HG03442 (cell line): ENCODE measurements at regions not wholly inside any gene's neighbourhood (a gene's known extent, or its start where the extent isn't known, plus 50 kb on each side); places are given as distances from the start of the nearest gene placed in this dataset.
"Not testable (repeated sequence)": the region's sequence is repeated elsewhere in the genome, so short reads cannot be mapped to it uniquely, and the experiment has no call there.

Experiments
- ATAC-seq: cut with Tn5 transposase; IDR thresholded peaks from one replicate; pipeline ENCODE4 v1.9.1; 2021; ENCODE audit warnings: mild to moderate bottlenecking, moderate library complexity; ENCODE audit not compliant: unreplicated experiment

- no peak for ATAC-seq
Measured at GRCh38 chr12:105523164-105524057, 192.9 kb downstream of the C12orf75 start.

GRCh38 chr12:105524961-105525360 is 194.5 kb downstream of the C12orf75 start:
- no peak for ATAC-seq

GRCh38 chr12:105534068-105534467 is 203.6 kb downstream of the C12orf75 start:
- ATAC-seq: no peak

DNA sequence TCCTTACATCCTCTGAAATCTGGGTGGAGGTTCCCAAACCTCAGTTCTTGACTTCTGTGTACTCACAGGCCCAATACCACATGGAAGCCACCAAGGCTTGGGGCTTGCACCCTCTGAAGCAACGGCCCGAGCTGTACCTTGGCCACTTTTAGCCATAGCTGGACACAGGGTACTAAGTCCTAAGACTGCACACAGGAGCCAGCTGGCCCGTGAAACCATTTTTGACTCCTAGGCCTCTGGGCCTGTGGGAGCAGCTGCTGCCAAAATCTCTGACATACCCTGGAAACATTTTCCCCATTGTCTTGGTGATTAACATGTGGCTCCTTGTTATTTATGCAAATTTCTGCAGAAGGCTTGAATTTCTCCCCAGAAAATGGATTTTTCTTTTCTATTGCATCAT is 204.5 kb downstream of the C12orf75 start:
- ATAC-seq: not testable (repeated sequence)

DNA sequence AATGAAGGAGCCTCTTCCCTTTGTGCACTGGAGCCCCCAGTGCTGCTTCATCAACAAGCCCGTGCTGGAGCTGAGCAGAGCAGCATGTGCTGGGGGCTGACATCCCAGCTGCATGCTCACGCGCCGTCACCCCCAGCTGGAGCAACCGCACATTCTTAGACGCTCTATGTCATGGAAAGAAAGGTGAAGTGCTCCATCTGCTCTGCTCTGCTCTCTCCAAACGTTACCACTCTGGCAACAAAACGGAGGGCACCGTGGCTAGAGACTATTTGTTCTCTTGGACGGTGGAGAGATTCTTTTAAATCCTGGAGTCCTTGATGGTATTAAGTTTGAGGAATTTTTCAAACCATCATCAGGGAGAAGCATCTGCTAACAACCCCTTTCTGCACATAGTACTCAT is 208.4 kb downstream of the C12orf75 start:
- no peak for ATAC-seq

- no peak for ATAC-seq
Measured at GRCh38 chr12:105539735-105540134, 209.2 kb downstream of the C12orf75 start.

GRCh38 chr12:105547786-105548185 is 217.3 kb downstream of the C12orf75 start:
- ATAC-seq: no peak

DNA sequence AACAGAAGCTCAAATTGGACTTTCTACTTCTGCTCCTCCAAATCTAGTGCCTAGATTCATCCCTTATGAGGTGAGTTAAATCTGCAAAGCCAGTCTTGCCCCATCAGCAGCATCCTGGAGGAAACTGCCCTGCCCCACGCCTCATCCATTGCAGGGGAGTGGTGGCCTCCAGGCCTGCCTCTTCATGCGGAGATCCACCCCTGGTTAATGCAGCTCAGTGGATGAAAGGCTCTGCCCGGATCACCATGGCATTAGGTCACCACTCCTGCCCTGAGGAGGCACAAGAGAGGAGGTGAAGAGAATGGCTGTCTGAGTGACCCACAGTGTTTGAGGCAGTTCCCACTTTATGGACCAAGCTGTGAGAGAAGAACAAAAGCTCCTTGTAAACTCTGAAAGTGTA is 218.1 kb downstream of the C12orf75 start:
- ATAC-seq: no peak

DNA sequence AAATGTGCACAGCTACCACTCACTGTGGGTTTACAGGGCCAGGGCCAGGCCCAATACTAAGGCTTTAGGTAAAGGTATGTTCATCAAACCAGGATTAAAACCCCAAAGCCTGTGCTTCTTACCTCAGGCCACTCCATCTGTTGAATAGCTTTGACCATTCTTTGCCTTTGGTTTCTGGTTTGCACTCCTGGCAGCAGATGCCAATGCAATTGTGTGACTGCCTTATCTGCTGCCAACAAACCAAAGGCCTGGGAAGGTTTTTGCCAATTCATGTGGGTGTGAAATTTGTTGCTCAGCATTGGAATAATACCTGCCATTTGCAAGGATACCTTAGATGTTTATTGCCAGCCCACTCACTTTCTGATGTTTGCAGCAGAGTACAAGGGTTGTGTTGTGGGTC is 221.6 kb downstream of the C12orf75 start:
- ATAC-seq: no peak

DNA sequence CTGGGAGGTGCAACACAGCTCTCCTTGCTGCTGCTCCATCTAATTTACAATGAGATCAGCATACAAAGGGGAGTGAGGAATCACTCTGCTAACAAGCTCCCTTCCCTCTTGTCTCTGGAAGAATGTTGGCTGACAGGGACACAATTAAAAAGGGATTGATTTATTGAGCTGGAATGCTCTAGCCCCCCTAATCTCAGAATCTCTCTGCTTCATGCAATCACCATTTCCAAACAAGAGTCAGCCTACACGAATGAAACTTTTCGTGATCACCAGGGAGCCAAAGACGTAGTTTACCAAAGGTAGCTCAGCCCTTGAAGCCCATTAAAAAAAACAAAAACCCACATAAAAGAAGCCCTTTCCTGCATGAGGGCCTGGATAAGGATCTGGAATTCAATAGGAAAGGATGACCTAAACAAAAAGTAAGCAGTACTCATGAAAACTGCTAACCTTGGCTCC is 223.8 kb downstream of the C12orf75 start:
- ATAC-seq: no peak

DNA sequence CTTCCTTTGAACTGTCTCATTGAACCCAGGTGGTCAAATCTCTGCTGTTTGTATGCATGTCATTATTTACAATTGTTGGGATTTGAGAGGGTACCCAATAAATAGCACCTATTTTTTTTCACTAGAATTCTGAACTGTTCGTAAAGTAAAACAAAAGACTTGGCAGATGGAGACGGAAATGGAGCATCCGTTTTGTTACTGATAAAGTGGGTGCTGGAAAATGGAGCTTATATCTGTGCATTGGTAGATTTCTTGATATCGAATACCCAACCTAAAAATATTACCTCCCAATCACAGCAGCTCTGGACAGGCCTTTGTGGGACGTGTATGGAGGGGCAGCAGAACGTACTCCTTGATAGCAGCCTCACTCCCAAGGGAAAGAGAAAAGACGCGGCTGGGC is 224.4 kb downstream of the C12orf75 start:
- ATAC-seq: no peak

- no peak for ATAC-seq
Measured at GRCh38 chr12:105555556-105556295, 225.2 kb downstream of the C12orf75 start.

GRCh38 chr12:105559310-105559709 is 228.8 kb downstream of the C12orf75 start:
- no peak for ATAC-seq

- ATAC-seq: no peak
Measured at GRCh38 chr12:105561546-105562198, 231.2 kb downstream of the C12orf75 start.

DNA sequence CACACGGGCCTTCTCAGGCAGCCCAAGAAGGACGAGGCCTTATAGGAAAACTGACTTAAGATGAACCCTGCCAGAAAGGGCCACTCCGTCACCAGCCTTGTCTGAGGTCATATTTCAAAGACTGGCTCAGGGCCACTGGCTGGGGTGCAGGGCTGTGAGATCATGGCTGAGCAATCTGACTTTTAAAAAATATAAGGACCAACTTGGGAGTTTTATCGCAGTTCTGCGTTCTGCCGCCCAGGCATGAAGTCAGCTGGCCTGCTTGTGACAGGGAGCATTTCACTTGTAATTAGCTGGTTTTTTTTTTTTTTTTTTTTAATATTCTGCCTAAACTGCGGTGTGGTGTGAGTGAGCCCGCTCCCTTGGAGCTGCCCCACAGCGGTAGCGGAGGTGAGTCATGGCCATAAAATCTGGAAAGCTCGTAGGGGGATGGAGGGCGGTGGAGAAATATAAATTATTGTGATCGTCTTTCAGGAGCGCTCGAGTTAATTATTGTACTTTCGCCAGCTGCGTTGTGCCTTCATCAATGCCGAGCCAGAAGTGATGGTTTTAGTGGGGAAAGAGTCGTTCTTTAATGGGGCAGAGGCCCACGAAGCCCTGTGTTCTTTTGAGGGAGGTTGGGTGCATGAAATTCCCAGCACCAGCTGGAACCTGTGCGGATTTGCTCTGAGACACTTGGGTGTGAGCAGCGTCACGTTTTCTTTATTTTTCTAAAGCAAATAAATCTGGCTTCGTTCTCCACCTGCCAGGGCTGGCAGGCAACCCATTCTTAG is 231.9 kb downstream of the C12orf75 start:
- ATAC-seq: no peak

DNA sequence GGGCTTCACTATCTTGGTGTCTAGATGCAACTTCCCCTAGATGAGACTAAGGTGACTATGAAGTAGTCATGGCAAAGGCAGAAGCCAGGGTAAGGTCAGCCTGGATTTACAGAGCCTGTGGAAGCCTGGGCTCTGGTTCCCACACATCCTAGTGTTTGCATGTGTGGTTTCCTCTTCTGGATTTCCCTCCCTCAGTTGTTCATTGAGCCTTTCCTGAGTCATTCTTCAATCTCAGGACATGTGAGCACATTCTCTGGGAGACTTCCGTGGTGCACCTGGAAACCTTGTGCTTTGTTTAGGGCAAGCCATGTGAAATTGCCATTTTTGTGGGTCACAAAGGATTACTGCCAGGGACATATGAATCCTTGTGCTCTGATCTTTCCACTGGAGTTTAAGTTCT is 236.6 kb downstream of the C12orf75 start:
- no peak for ATAC-seq

DNA sequence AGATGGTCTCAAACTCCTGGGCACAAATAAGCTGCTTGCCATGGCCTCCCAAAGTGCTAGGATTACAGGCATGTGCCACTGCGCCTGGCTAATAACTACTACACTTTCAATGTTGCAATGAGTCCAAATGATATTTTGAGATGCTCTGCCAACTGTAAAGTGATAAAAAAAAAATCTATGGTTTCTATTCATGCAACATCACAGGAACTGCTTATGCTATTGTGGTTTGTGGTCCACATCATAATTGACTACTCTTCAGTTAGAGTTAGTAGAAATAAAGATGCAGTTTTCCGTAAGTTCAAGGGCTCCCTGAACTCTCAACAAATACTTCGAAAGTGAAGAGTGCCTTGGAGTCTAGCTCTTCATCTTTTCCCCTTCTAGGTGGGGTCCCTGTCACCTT is 239.4 kb downstream of the C12orf75 start:
- ATAC-seq: no peak

DNA sequence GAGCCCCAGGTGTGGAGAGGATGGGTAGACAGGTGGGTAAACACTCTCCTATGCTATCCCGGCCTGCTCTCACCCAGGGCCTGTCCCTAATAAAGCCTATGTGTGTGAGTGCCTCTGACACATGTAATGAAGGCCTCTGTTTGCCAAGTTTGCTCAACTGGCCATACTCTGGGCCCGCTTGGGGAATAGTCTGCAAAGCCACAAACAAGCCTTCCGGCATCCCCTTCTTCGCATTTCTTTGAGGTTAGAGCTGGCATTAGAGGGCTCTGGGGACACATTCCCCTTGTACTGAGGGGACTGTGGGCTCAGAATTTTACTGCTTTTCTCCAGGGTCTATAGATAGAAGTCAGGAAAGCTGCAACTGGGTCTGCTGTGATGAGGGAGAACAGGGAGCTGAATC is 240.5 kb downstream of the C12orf75 start:
- ATAC-seq: no peak

- ATAC-seq: no peak
Measured at GRCh38 chr12:105573574-105573973, 243.1 kb downstream of the C12orf75 start.

- no peak for ATAC-seq
Measured at GRCh38 chr12:105574056-105574715, 243.7 kb downstream of the C12orf75 start.
